ENCODE measurements at regions not wholly inside any gene's neighbourhood (a gene's known extent, or its start where the extent isn't known, plus 50 kb on each side); places are given as distances from the start of the nearest gene placed in this dataset.

- no peak for TF ChIP-seq FOXJ3 (CRISPR knock-in tag; IDR thresholded peaks at IDR 0.05)
- TF ChIP-seq EP300 (IDR thresholded peaks at IDR 0.05; ENCODE audit: borderline replicate concordance in 1 of 2, low read depth in 1 of 2, low read length in 1 of 2): no peak
- no peak for TF ChIP-seq NRF1 (IDR thresholded peaks at IDR 0.05; ENCODE audit: low read depth, low read length)
- TF ChIP-seq RAD21 (IDR thresholded peaks at IDR 0.05; ENCODE audit: low read length): no peak
- no peak for TF ChIP-seq CTCF (IDR thresholded peaks at IDR 0.05)
- TF ChIP-seq GABPA (IDR thresholded peaks at IDR 0.05; ENCODE audit: low read depth): no peak
- no peak for TF ChIP-seq TEAD4 (IDR thresholded peaks at IDR 0.05; ENCODE audit: borderline replicate concordance, insufficient read depth)
- no peak for TF ChIP-seq PBX3 (IDR thresholded peaks at IDR 0.05)
- no peak for TF ChIP-seq EZH2phosphoT487 (IDR thresholded peaks at IDR 0.05; ENCODE audit: borderline replicate concordance, low read depth)
- TF ChIP-seq FOSL2 (IDR thresholded peaks at IDR 0.05; ENCODE audit: borderline replicate concordance, low read depth): no peak
- TF ChIP-seq USF1 (IDR thresholded peaks at IDR 0.05; ENCODE audit: borderline replicate concordance, low read depth): no peak
- no peak for TF ChIP-seq RFX5 (IDR thresholded peaks at IDR 0.05; ENCODE audit: low read length)
These were observed 184.5 kb downstream of the TANC2 start for GRCh38 chr17:63150490-63150889.
